GM12873 (cell line): ENCODE measurements at regions not wholly inside any gene's neighbourhood (a gene's known extent, or its start where the extent isn't known, plus 50 kb on each side); places are given as distances from the start of the nearest gene placed in this dataset.

Experiments used
- TF ChIP-seq, protein P1 (sequence below): IDR thresholded peaks from 2 replicates; pipeline ENCODE4 v1.5.1; 2012; ENCODE audit warnings: low read depth, mild to moderate bottlenecking, moderate library complexity, low read length, control low read depth; ENCODE audit not compliant: insufficient read depth; ENCODE audit errors: missing control alignments

DNA sequence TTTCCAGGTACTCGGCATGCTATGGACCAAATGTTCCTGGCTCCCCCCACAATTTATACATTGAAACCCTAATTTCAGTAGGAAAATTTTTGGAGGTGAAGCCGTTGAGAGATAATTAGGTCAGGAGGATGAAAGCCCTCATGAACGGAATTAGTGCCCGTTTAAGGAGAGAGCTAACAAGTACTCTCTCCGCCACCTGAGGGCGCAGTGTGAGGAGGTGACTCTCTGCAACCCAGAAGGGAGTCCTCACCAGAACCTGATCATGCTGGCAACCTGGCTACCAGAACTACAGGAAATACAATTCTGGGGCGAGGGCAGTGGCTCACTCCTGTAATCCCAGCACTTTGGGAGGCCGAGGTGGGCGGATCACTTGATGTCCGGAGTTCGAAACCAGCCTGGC is 397.8 kb downstream of the SLITRK5 start:
- TF ChIP-seq, protein P1, sequence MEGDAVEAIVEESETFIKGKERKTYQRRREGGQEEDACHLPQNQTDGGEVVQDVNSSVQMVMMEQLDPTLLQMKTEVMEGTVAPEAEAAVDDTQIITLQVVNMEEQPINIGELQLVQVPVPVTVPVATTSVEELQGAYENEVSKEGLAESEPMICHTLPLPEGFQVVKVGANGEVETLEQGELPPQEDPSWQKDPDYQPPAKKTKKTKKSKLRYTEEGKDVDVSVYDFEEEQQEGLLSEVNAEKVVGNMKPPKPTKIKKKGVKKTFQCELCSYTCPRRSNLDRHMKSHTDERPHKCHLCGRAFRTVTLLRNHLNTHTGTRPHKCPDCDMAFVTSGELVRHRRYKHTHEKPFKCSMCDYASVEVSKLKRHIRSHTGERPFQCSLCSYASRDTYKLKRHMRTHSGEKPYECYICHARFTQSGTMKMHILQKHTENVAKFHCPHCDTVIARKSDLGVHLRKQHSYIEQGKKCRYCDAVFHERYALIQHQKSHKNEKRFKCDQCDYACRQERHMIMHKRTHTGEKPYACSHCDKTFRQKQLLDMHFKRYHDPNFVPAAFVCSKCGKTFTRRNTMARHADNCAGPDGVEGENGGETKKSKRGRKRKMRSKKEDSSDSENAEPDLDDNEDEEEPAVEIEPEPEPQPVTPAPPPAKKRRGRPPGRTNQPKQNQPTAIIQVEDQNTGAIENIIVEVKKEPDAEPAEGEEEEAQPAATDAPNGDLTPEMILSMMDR = no peak

DNA sequence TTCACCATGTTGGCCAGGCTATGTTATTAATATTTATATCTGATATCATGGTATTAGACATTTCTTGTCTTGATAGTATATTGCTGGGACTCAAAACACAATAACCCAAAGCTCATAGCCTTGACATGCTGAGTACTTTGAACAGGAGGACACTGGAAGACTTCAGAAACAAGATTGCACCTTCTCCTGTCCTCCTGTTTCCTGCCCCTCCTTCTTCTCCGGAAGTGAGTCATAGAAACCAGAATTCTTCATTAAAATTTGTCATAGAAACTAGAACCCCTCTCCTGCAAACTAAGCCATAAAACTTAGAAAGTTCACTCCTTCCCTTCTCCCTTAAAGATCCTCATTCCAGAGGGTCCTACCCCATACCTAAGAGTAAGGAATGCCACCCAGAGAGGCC is 400.2 kb downstream of the SLITRK5 start:
- TF ChIP-seq, protein P1 = no peak

DNA sequence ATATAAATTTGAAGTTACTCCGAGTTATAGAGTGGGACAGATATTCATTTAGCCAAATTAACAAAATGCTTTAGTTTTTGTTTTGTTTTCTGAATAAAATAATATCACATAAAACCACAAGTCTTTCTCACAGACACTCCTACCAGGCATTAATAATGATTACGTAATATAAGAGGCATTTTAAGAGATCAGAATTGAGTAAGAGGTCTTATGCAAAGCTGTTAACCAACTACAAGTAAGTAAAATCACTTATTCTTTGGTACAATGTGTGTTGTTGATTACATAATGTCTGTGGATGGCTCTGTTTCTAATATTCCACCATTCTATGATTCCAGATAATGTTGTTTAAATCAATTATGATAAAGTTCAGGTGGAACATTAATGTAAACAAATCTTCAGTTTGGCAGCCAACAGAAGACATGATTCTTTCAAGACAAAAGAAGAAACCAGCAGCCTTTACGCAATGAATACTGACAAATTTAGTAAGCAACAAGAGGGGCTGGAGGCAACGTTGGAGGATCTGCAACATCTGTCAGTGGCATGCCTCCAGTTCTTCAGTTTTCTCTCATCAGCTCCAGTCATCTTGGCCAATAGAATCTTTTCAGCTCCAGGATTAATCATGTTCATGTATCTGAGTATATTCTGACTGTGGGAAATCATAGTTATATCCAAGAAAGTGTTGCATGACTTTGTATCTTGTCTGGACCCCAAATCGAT is 403.8 kb downstream of the SLITRK5 start:
- TF ChIP-seq, protein P1 = no peak

DNA sequence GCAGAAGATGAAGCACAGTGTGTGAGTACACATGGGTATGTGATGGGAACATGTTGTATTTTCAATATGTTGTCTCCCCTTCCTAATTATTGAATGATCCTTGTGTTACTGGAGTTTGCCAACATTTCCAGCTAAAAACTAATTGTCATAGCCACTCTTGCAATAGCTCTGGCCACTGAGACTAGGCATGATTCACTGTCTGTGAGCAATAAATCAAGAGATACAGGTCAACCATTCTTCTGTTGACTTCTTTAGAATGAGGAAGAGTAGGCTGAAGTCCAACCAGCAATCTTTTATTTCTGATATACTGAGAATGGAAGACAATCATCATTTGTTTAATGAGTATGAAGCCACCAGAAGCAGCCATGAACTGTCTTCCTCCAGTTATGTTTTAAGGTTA is 413.9 kb downstream of the SLITRK5 start:
- TF ChIP-seq, protein P1 = no peak

DNA sequence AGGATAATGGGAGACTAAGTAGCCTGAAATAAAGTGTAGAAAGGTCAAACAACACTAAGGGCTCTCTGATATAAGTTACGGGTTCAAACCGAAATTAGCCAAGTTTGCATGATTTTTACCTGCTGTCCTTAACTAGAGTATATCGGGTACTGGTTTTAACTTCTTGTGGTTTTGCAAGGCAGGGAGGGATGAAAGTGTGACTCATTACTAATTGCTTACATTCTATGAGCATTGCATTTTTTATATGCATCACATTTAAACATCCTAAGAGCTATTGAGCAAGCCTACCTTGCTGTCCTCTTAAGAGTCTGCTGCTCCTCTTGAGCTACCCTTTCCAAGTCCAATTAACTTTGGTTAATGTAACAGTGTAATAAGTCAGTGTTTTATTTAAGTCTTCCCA is 415.4 kb downstream of the SLITRK5 start:
- TF ChIP-seq, protein P1 = no peak

DNA sequence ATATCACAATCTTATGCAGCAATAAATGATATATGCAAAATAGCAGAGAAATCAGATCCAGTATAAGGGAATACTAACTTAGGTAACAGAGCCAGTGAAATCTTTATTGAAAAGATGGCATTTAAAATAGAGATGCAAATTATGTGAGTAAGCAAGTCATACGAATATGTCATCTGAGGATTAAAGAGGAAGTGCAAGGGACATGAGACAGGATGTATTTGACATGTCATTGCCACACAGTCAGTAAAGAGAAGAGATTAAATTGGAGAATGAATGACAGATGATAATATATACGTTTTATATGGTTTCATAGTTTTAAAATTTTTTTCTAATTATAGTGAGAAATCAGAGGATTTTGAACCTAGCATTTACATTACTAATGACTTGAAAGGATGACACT is 426.4 kb downstream of the SLITRK5 start:
- TF ChIP-seq, protein P1 = no peak

DNA sequence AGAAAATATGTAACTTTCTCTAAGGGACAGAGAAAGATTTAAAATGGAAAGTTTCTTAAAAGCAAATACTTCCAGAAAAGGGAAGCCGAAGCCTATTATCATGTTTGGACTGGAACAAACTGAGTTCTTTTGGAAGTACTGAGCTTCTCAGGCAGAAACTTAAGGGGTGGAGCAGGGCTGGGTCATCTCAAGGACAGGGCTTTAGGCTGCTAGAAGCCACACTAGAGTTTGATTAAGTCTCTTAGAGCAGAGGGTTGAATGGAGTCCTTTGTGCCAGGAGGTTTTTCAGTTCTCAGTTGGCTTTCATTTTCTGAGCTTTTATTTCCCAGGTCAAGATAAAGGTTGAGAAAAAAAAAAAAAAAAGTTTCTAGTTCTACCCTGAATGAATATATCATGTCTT is 432.7 kb downstream of the SLITRK5 start:
- TF ChIP-seq, protein P1 = no peak

DNA sequence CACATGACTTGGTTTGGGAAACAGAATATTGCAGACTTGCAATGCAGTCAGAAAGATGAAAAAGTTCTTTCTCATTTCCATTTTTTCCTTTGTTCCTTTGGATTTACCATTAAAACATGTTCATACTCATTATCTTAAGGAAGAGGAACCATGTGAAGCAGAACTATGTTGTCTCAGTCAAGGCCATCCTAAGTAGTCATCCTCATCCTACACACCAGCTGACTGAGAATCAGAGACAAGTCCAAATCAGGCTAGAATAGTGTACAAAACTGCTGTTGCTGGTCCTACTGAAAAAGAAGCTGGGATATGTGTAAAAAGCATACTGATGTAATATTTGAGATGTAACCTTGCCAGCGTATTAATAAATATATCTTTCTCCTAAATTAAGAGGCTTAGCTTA is 433.4 kb downstream of the SLITRK5 start:
- TF ChIP-seq, protein P1 = no peak
